Upper lobe of right lung (tissue), 1 donor: ENCODE measurements at regions not wholly inside any gene's neighbourhood (a gene's known extent, or its start where the extent isn't known, plus 50 kb on each side); places are given as distances from the start of the nearest gene placed in this dataset.

ENCODE experiments used
- ATAC-seq: fragments of 200-7000 bp; cut with Tn5 transposase; one replicate; pipeline ENCODE4 v1.9.1; 2020; ENCODE audit warnings: mild to moderate bottlenecking, moderate library complexity
- DNase-seq: peaks from one replicate; pipeline ENCODE4 v3.0.0-alpha.2; 2020
- H3K27ac ChIP-seq: fragments of 200-600 bp; one replicate; pipeline ENCODE4 v1.8.0; 2022
- H3K27me3 ChIP-seq: fragments of 200-600 bp; one replicate; pipeline ENCODE4 v1.8.0; 2022; ENCODE audit warnings: mild to moderate bottlenecking
- H3K36me3 ChIP-seq: fragments of 200-600 bp; one replicate; pipeline ENCODE4 v1.8.0; 2022
- H3K4me1 ChIP-seq: fragments of 200-600 bp; one replicate; pipeline ENCODE4 v1.8.0; 2022
- H3K4me3 ChIP-seq: fragments of 200-600 bp; one replicate; pipeline ENCODE4 v1.8.0; 2022; ENCODE audit warnings: mild to moderate bottlenecking
- H3K9me3 ChIP-seq: fragments of 200-600 bp; one replicate; pipeline ENCODE4 v1.8.0; 2022
- intact Hi-C: fragments of 100-400 bp; cut with DNase I; formaldehyde crosslinking; loops from one replicate; pipeline ENCODE4 v1.11.0; 2022
- TF ChIP-seq, protein P1 (sequence below): fragments of 200-600 bp; IDR thresholded peaks from one replicate; pipeline ENCODE4 v1.8.0; 2022; ENCODE audit warnings: antibody characterized with exemption
- donor health status: DM: no; HTN: yes; CAD: no; lungs with severe emphysema.

DNA sequence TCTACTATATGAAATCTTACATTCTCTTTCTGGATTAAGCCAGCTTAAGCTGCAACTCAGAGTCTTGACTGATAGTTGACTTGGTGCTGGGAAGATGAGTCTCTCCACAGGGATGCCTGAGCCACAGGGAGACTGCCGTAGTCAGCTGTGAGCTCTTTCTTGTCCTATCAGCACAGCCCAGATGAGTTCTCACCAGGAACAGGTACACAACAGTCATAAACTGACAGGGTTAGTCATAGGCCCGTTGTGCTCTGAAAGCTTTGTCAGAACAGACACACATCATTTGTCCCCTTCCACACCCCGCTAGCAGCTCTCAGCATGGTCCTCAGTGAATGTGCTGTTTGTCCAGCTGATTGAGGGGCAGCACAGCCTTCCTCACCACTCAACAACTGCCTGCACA is 221.6 kb downstream of the RPS24 start:
- TF ChIP-seq, protein P1, sequence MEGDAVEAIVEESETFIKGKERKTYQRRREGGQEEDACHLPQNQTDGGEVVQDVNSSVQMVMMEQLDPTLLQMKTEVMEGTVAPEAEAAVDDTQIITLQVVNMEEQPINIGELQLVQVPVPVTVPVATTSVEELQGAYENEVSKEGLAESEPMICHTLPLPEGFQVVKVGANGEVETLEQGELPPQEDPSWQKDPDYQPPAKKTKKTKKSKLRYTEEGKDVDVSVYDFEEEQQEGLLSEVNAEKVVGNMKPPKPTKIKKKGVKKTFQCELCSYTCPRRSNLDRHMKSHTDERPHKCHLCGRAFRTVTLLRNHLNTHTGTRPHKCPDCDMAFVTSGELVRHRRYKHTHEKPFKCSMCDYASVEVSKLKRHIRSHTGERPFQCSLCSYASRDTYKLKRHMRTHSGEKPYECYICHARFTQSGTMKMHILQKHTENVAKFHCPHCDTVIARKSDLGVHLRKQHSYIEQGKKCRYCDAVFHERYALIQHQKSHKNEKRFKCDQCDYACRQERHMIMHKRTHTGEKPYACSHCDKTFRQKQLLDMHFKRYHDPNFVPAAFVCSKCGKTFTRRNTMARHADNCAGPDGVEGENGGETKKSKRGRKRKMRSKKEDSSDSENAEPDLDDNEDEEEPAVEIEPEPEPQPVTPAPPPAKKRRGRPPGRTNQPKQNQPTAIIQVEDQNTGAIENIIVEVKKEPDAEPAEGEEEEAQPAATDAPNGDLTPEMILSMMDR = no peak
- no peak for DNase-seq
- intact Hi-C loops = no loop called here
- ATAC-seq = no peak
- Histone ChIP-seq H3K36me3 (no peaks in the 10 kb centered on the region), H3K27me3 (no peaks in the 10 kb centered on the region), H3K9me3 (no peaks in the 10 kb centered on the region), H3K4me3 (no peak overlapping the region), H3K27ac (no peak overlapping the region), H3K4me1 (peaks cover 11% of the 10 kb centered on the region)

DNA sequence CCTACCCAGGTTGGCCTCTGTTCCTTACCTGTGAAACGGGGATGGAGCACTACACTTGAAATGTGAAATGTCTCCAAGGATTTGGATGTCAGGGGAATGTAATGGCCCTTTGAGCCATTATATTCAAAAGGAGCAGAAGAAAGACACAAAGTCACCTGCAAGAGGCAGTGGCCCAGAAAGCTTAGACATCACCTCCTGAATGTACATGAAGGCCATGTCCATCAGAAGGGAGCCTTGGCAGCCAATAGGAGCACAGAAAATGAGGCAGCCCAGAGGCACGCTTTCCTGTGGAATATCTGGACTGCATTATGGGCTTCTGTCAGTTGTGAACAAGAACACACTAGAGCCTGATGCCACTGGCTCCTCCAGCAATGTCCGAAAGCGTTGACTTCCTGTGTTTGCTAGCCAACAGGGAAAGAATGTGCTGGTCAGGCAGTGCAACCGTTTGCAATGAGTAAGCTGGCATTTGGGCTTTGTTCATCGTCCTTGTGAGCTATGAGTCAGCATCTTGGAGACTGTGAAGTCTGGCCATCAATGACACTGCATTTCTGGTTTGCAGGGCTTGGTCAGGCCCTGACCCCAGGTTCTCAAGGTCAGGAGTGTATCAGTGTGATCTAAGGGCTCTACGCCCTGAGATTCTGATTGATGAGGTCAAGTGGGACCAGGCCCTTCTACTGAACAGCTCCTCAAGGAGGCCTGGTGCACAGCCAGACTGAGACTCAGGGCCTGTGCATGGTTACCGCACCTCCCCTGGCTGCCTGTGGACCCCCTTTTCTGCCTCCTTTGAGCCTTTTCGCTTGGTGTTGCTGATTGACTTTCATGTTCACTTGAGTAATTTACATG is 222.4 kb downstream of the RPS24 start:
- peak overlapping the region; percentile 36 for H3K27ac ChIP-seq
- no peaks in the 10 kb centered on the region for H3K27me3 ChIP-seq
- H3K36me3 ChIP-seq = no peaks in the 10 kb centered on the region
- H3K4me1 ChIP-seq = peaks cover 11% of the 10 kb centered on the region
- peak; percentile 85 for ATAC-seq
- H3K9me3 ChIP-seq = no peaks in the 10 kb centered on the region
- intact Hi-C loops = no loop called here
- DNase-seq = no peak
- TF ChIP-seq, protein P1 = no peak
- no peak overlapping the region for H3K4me3 ChIP-seq

DNA sequence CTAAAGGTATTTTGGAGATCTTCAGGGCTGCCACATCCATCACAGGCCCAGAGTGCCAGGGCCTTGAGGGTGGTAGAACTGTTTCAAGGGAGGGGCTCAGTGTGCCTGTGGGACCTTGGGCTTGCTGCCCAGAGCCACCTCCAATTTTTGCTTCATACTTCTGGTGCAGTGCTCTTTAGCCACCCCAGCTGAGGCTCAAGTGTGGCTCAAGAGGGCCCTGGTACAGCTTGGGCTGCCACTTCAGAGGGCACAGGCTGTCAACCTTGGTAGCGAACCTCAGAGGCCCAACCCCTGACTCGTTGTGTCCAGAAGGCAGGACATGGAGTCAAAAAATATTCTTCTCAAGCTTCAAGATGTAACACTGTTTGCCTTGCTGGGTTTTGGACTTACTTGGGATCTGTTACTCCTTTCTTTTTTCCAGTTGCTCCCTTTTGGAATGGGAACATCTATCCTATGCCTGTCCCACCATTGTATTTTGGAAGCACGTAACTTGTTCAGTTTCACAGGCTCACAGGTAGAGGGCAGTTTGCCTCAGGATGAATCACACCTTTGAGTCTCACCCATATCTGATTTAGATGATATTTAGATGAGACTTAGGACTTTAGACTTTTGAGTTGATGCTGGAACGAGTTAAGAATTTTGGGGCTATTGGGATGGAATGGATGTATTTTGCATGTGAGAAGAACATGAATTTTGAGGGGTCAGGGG is 224.8 kb downstream of the RPS24 start:
- H3K9me3 ChIP-seq = no peaks in the 10 kb centered on the region
- H3K27me3 ChIP-seq = no peaks in the 10 kb centered on the region
- H3K4me3 ChIP-seq = no peak overlapping the region
- intact Hi-C loops = no loop called here
- no peak overlapping the region for H3K27ac ChIP-seq
- peak; percentile 76 for ATAC-seq
- no peaks in the 10 kb centered on the region for H3K36me3 ChIP-seq
- TF ChIP-seq, protein P1 = peak; percentile 10
- peak; percentile 85 for DNase-seq
- H3K4me1 ChIP-seq = peaks cover 11% of the 10 kb centered on the region

DNA sequence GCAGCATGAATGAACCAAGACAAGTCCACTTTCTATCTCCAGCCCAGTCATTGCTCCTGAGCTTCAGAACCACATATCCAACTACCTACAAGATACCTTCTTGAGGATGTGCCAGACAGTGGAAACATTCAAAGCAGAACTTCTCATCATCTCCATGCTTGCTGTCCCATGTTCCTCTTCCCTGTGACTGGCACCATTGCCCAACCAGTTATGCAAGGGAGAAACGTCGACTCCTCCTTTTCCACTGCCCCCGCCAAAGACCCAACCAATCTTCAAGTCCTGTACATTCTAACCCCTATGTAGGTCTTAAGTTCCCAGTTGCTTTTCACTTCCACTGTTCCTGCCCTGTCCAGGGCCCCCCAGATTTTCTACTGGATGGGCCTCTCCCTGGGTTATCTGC is 225.7 kb downstream of the RPS24 start:
- TF ChIP-seq, protein P1 = no peak
- Histone ChIP-seq H3K4me1 (peaks cover 11% of the 10 kb centered on the region), H3K36me3 (no peaks in the 10 kb centered on the region), H3K4me3 (no peak overlapping the region), H3K9me3 (no peaks in the 10 kb centered on the region), H3K27me3 (no peaks in the 10 kb centered on the region), H3K27ac (no peak overlapping the region)
- intact Hi-C loops = no loop called here
- no peak for DNase-seq
- peak; percentile 47 for ATAC-seq

DNA sequence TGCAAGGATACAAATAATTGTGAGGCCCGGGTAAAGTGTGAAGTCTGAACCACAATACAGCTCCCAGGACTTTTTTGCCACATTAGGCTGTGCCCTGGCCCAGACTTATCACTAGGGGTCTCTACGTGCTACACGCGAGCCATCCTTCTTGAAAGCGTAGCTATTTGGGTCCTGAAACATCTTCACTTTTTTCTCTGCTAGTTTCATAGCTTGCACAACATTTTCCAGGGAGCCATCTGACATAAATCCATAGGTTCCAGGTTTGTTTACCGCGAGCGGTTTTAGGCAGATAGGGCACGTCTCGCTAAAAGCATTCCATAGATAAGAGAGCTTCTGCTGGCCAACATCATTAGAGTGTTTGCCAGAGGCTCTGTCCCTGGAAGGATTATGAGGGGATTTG is 226.5 kb downstream of the RPS24 start:
- intact Hi-C loops = no loop called here

More for the DNA sequence above, 226.5 kb downstream of the RPS24 start:
- no peaks in the 10 kb centered on the region for H3K9me3 ChIP-seq
- DNase-seq = no peak
- no peaks in the 10 kb centered on the region for H3K36me3 ChIP-seq
- H3K27ac ChIP-seq = no peak overlapping the region
- H3K4me1 ChIP-seq = peaks cover 11% of the 10 kb centered on the region
- no peak for ATAC-seq
- TF ChIP-seq, protein P1 = no peak
- H3K4me3 ChIP-seq = no peak overlapping the region
- no peaks in the 10 kb centered on the region for H3K27me3 ChIP-seq
